Trophoblast cell (in vitro differentiated cells and primary cell): ENCODE measurements at regions not wholly inside any gene's neighbourhood (a gene's known extent, or its start where the extent isn't known, plus 50 kb on each side); places are given as distances from the start of the nearest gene placed in this dataset.

Source experiments
- DNase-seq, 2 donors: peaks; one replicate each; pipeline ENCODE4 v3.0.0-alpha.2; 2016
- H2AFZ ChIP-seq: 2 replicates; pipeline ENCODE4 v1.6.1; 2013; ENCODE audit warnings: low read length, moderate library complexity, mild to moderate bottlenecking; ENCODE audit not compliant: insufficient read depth, poor library complexity
- H2AK5ac ChIP-seq: 2 replicates; pipeline ENCODE4 v1.6.1; 2013; ENCODE audit warnings: mild to moderate bottlenecking, low read length
- H2BK120ac ChIP-seq: 2 replicates; pipeline ENCODE4 v1.6.1; 2013; ENCODE audit warnings: low read length, mild to moderate bottlenecking, moderate library complexity; ENCODE audit not compliant: insufficient read depth, poor library complexity
- H2BK12ac ChIP-seq: 2 replicates; pipeline ENCODE4 v1.6.1; 2013; ENCODE audit warnings: mild to moderate bottlenecking, low read length, moderate library complexity
- H2BK5ac ChIP-seq: 2 replicates; pipeline ENCODE4 v1.6.1; 2013; ENCODE audit warnings: low read length, low read depth, moderate library complexity, mild to moderate bottlenecking; ENCODE audit not compliant: poor library complexity
- H3K14ac ChIP-seq: 2 replicates; pipeline ENCODE4 v1.6.1; 2013; ENCODE audit warnings: mild to moderate bottlenecking, low read length
- H3K18ac ChIP-seq: 2 replicates; pipeline ENCODE4 v1.6.1; 2013; ENCODE audit warnings: mild to moderate bottlenecking, low read length
- H3K23ac ChIP-seq: 2 replicates; pipeline ENCODE4 v1.6.1; 2013; ENCODE audit warnings: low read length
- H3K27ac ChIP-seq: 2 replicates; pipeline ENCODE4 v1.5.1; 2013; ENCODE audit warnings: low read depth, mild to moderate bottlenecking, inconsistent platforms, low read length, moderate library complexity
- H3K27me3 ChIP-seq: 2 replicates; pipeline ENCODE4 v1.6.1; 2013; ENCODE audit warnings: inconsistent platforms, mild to moderate bottlenecking, low read length, moderate library complexity; ENCODE audit not compliant: insufficient read depth
- H3K36me3 ChIP-seq, 2 experiments: 1 replicate in 1 of 2; 2 replicates in 1 of 2; pipeline ENCODE4 v1.6.1; 2013; ENCODE audit warnings: low read length in 2 of 2, mild to moderate bottlenecking in 2 of 2, moderate library complexity in 1 of 2; ENCODE audit not compliant: insufficient read depth in 2 of 2, control insufficient read depth in 1 of 2
- H3K4ac ChIP-seq: 2 replicates; pipeline ENCODE4 v1.6.1; 2013; ENCODE audit warnings: low read depth, mild to moderate bottlenecking, low read length, moderate library complexity
- H3K4me1 ChIP-seq, 2 experiments: 1 replicate in 1 of 2; 2 replicates in 1 of 2; pipeline ENCODE4 v1.6.1; 2013; ENCODE audit warnings: low read length in 2 of 2, mild to moderate bottlenecking in 2 of 2, moderate library complexity in 1 of 2; ENCODE audit not compliant: insufficient read depth in 2 of 2, control insufficient read depth in 1 of 2
- H3K4me2 ChIP-seq: 2 replicates; pipeline ENCODE4 v1.6.1; 2013; ENCODE audit warnings: inconsistent platforms, mild to moderate bottlenecking, low read length, moderate library complexity
- H3K4me3 ChIP-seq: 2 replicates; pipeline ENCODE4 v1.5.1; 2013; ENCODE audit warnings: mild to moderate bottlenecking, low read depth, low read length, inconsistent platforms
- H3K79me1 ChIP-seq: one replicate; pipeline ENCODE4 v1.6.1; 2013; ENCODE audit warnings: low read length
- H3K79me2 ChIP-seq: 2 replicates; pipeline ENCODE4 v1.6.1; 2013; ENCODE audit warnings: low read length, mild to moderate bottlenecking; ENCODE audit not compliant: control insufficient read depth, insufficient read depth, poor library complexity
- H3K9ac ChIP-seq: 2 replicates; pipeline ENCODE4 v1.6.1; 2013; ENCODE audit warnings: mild to moderate bottlenecking, low read length
- H3K9me3 ChIP-seq: 2 replicates; pipeline ENCODE4 v1.6.1; 2013; ENCODE audit warnings: low read depth, mild to moderate bottlenecking, control low read depth, inconsistent platforms, low read length; ENCODE audit not compliant: insufficient read depth
- H4K12ac ChIP-seq: 2 replicates; pipeline ENCODE4 v1.6.1; 2013; ENCODE audit warnings: low read depth, mild to moderate bottlenecking, low read length, moderate library complexity
- H4K8ac ChIP-seq: 2 replicates; pipeline ENCODE4 v1.6.1; 2013; ENCODE audit warnings: low read depth, mild to moderate bottlenecking, low read length, moderate library complexity
- H4K91ac ChIP-seq: one replicate; pipeline ENCODE4 v1.6.1; 2013; ENCODE audit warnings: low read depth, mild to moderate bottlenecking, low read length, moderate library complexity
- WGBS: extraction: QIAGEN DNeasy Blood & Tissue Kit; methylation state at CpG from one replicate; pipeline ENCODE4 v1.1.7; 2013; ENCODE audit warnings: missing lambda C conversion rate; ENCODE audit not compliant: insufficient read length, insufficient coverage; ENCODE audit errors: extremely low coverage; 5-methylcytosine and 5-hydroxymethylcytosine counted together

DNA sequence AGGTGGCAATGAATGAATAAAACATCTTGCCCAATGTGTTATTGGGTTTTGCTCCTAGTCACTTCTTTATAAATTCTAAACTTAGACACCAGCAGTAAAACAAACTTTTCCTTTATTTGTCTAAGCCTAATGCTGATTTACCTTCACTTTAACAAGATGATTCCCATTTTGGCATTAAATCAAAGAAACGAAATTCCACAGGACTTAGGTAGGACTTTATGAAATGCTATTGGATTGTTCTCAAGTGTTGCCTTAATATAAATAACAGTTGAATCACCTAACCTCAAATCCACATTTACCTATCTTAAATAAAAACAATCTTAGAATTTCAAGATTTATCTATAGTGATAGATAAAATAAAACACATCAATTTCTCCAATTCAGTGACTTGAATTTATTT, 831.8 kb downstream of the EPHA7 start:
- Histone ChIP-seq H2AFZ (no peak overlapping the region), H3K4ac (no peak overlapping the region), H3K4me1 (peaks cover 0 to 3% of the 10 kb centered on the region in 2 experiments), H3K14ac (no peak overlapping the region), H3K27me3 (no peaks in the 10 kb centered on the region), H3K9ac (no peak overlapping the region), H3K79me1 (no peaks in the 10 kb centered on the region), H3K79me2 (no peaks in the 10 kb centered on the region), H4K8ac (no peak overlapping the region), H4K91ac (no peak overlapping the region), H3K18ac (no peak overlapping the region), H3K9me3 (no peaks in the 10 kb centered on the region), H2BK5ac (no peak overlapping the region), H2BK120ac (no peak overlapping the region), H2AK5ac (no peak overlapping the region), H4K12ac (no peak overlapping the region), H2BK12ac (no peak overlapping the region), H3K36me3 (no peaks in the 10 kb centered on the region), H3K23ac (no peak overlapping the region), H3K27ac (no peak overlapping the region), H3K4me2 (no peak overlapping the region), H3K4me3 (no peak overlapping the region)
- WGBS, result no CpG with 5 or more reads among the region's 1 CpG
- no peak for DNase-seq

DNA sequence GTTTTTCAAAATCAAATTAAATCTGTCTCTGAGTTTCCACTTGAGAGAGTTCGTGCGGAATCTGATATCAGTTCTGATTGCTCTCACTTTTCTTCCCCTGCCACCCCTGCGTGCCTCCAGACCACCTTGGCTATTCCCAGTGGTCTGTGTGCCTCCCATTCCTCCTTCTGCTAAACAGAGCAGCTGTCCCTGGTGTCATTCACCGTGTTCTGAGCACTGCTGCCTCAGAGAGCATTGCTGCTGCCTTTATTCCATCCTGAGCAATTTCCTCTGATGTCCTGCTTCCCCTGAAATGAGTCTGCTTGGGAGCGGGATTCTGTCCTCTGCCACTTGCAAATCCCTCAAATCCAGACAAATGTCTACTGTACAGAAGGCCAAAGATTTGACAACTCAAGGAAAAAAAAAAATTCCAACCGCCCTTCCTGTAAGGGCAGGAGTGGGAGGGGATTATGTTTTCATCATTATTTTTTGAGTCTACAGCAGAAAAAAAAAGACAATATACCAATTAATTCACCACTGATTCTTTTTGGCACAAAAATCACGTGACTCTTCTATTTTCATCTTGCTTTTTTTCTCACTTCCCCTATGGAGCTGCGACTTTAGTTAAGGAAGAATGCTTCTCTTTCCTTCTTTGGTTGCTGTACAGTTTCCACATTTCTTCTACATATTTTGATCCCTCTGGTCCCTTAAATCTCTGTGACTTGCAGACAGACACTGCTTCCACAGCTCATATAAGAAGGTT, 833.0 kb downstream of the EPHA7 start:
- H3K27me3 ChIP-seq, result no peaks in the 10 kb centered on the region
- H3K9ac ChIP-seq, result no peak overlapping the region
- H3K4me3 ChIP-seq, result no peak overlapping the region
- no peak overlapping the region for H4K8ac ChIP-seq
- H2AFZ ChIP-seq, result no peak overlapping the region
- H4K91ac ChIP-seq, result no peak overlapping the region
- no peak overlapping the region for H2AK5ac ChIP-seq
- H3K4me2 ChIP-seq, result no peak overlapping the region
- H3K14ac ChIP-seq, result no peak overlapping the region
- no peaks in the 10 kb centered on the region for H3K36me3 ChIP-seq
- no peak overlapping the region for H3K4ac ChIP-seq
- no peak overlapping the region for H2BK120ac ChIP-seq
- H3K79me1 ChIP-seq, result no peaks in the 10 kb centered on the region
- H2BK5ac ChIP-seq, result no peak overlapping the region
- peaks cover 0 to 3% of the 10 kb centered on the region in 2 experiments for H3K4me1 ChIP-seq
- H4K12ac ChIP-seq, result no peak overlapping the region
- no CpG with 5 or more reads among the region's 8 CpGs for WGBS
- no peak overlapping the region for H3K23ac ChIP-seq
- no peak for DNase-seq
- H2BK12ac ChIP-seq, result no peak overlapping the region
- H3K9me3 ChIP-seq, result no peaks in the 10 kb centered on the region
- H3K18ac ChIP-seq, result no peak overlapping the region
- no peak overlapping the region for H3K27ac ChIP-seq
- no peaks in the 10 kb centered on the region for H3K79me2 ChIP-seq

DNA sequence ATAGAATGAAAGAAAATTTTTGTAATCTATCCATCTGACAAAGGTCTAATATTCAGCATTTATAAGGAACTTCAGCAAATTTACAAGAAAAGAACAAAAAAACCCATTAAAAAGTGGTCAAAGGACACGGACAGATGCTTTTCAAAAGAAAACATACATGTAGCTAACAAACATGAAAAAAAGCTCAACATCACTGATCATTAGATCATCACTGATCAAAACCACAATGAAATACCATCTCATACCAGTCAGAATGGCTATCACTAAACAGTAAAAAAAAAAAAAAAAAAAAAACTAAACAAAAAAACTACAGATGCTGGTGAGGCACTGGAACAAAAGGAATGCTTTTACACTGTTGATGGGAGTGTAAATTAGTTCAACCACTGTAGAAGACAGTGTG, 837.1 kb downstream of the EPHA7 start:
- no peak overlapping the region for H2BK120ac ChIP-seq
- WGBS, result no CpG with 5 or more reads among the region's 1 CpG
- H3K18ac ChIP-seq, result no peak overlapping the region
- H3K4me1 ChIP-seq, result peaks cover 7% of the 10 kb centered on the region in 2 experiments
- H2AFZ ChIP-seq, result no peak overlapping the region
- no peak overlapping the region for H4K12ac ChIP-seq
- no peak overlapping the region for H3K14ac ChIP-seq
- no peak overlapping the region for H4K91ac ChIP-seq
- no peak overlapping the region for H3K9ac ChIP-seq
- DNase-seq, result no peak
- no peak overlapping the region for H3K4me3 ChIP-seq
- H3K4ac ChIP-seq, result no peak overlapping the region
- no peak overlapping the region for H4K8ac ChIP-seq
- H3K27me3 ChIP-seq, result no peaks in the 10 kb centered on the region
- H3K79me2 ChIP-seq, result no peaks in the 10 kb centered on the region
- H2BK12ac ChIP-seq, result no peak overlapping the region
- H3K23ac ChIP-seq, result no peak overlapping the region
- no peak overlapping the region for H2AK5ac ChIP-seq
- H3K27ac ChIP-seq, result no peak overlapping the region
- H3K9me3 ChIP-seq, result no peaks in the 10 kb centered on the region
- no peaks in the 10 kb centered on the region for H3K36me3 ChIP-seq
- no peaks in the 10 kb centered on the region for H3K79me1 ChIP-seq
- no peak overlapping the region for H3K4me2 ChIP-seq
- H2BK5ac ChIP-seq, result no peak overlapping the region

DNA sequence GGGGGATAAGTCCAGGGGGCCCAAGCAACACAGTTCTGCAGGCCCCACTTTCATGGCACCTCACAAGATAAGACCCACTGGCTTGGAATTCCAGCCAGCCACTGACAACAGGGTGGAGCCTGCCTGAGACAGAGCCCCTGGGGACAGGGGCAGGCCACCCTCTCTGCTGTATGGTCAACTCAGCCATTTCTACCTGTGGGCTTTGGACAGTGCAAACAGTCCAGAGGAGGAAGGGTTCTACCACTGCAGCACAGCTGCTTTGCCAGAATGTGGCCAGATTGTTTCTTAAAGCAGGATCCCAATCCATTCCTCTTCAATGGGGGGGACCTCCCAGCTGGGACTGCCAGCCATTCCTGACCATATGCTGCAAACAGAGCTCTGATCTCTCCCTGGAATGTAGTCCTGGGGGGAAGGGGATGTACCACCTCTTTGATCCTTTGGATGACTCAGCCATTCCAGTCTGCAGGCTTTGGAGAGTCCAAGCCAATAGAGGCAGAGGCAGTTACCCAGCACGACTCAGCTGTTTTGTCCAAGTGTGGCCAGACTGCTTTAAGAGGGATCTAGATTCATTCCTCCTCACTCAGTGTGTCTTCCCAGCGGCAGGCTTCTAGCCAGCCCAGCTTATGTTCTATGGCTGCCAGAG, 842.2 kb downstream of the EPHA7 start:
- Histone ChIP-seq H3K36me3 (no peaks in the 10 kb centered on the region), H3K9me3 (no peaks in the 10 kb centered on the region), H3K27me3 (no peaks in the 10 kb centered on the region), H3K79me2 (no peaks in the 10 kb centered on the region), H3K27ac (peak overlapping the region; percentile 46), H3K4me2 (no peak overlapping the region), H3K14ac (no peak overlapping the region), H4K12ac (no peak overlapping the region), H4K8ac (no peak overlapping the region), H3K23ac (no peak overlapping the region), H3K4ac (no peak overlapping the region), H3K79me1 (no peaks in the 10 kb centered on the region), H2AK5ac (no peak overlapping the region), H2BK5ac (peak overlapping the region; percentile 34), H3K9ac (no peak overlapping the region), H3K4me3 (no peak overlapping the region), H3K18ac (no peak overlapping the region), H4K91ac (peak overlapping the region; percentile 15), H2BK120ac (peak overlapping the region; percentile 38), H2AFZ (no peak overlapping the region), H2BK12ac (no peak overlapping the region), H3K4me1 (peaks cover 12% of the 10 kb centered on the region in 2 experiments)
- DNase-seq, result no peak
- WGBS, result no CpG with 5 or more reads among the region's 2 CpGs
